Fibroblast of lung (primary cell): ENCODE measurements at regions not wholly inside any gene's neighbourhood (a gene's known extent, or its start where the extent isn't known, plus 50 kb on each side); places are given as distances from the start of the nearest gene placed in this dataset.
A peak's percentile ranks its signal among the peaks of the same experiment; 100 is the strongest.

Source experiments
- DNase-seq, 2 donors: peaks; one replicate each; pipeline versions ENCODE4 v3.0.0 to v3.0.0-alpha.2; 2010; ENCODE audit warnings: low read depth in 2 of 2
- H2AFZ ChIP-seq: 2 replicates; pipeline ENCODE4 v1.5.1; 2012; ENCODE audit warnings: low read length, control low read depth, inconsistent platforms
- H3K27ac ChIP-seq: 2 replicates; pipeline ENCODE4 v1.5.1; 2011; ENCODE audit warnings: low read length, control low read depth; ENCODE audit not compliant: insufficient read depth
- H3K27me3 ChIP-seq: 2 replicates; pipeline ENCODE4 v1.5.1; 2011; ENCODE audit warnings: mild to moderate bottlenecking, low read length; ENCODE audit not compliant: control insufficient read depth, insufficient read depth
- H3K36me3 ChIP-seq: 2 replicates; pipeline ENCODE4 v1.5.1; 2011; ENCODE audit warnings: low read length; ENCODE audit not compliant: control insufficient read depth, insufficient read depth
- H3K4me1 ChIP-seq: 2 replicates; pipeline ENCODE4 v1.5.1; 2011; ENCODE audit warnings: low read length; ENCODE audit not compliant: control insufficient read depth, insufficient read depth; ENCODE audit errors: extremely low read depth
- H3K4me2 ChIP-seq: 2 replicates; pipeline ENCODE4 v1.5.1; 2011; ENCODE audit warnings: low read length, control low read depth; ENCODE audit not compliant: insufficient read depth; ENCODE audit errors: extremely low read depth
- H3K4me3 ChIP-seq, 4 experiments: fragments of 200-600 bp in 1 of 4; sonication (generic) in 1 of 4; replicated peaks in 1 of 4; 2 replicates each; pipeline ENCODE4 v1.5.1; 2011 to 2016; ENCODE audit warnings: low read length in 4 of 4, low read depth in 3 of 4, mild to moderate bottlenecking in 3 of 4, control low read depth in 2 of 4, inconsistent platforms in 1 of 4, mixed read lengths in 1 of 4; ENCODE audit not compliant: insufficient read depth in 1 of 4; ENCODE audit errors: control extremely low read depth in 1 of 4
- H3K79me2 ChIP-seq: 2 replicates; pipeline ENCODE4 v1.5.1; 2012; ENCODE audit warnings: mild to moderate bottlenecking, low read length, inconsistent platforms; ENCODE audit not compliant: control insufficient read depth, insufficient read depth
- H3K9ac ChIP-seq: 2 replicates; pipeline ENCODE4 v1.5.1; 2011; ENCODE audit warnings: mild to moderate bottlenecking, low read length, control low read depth; ENCODE audit not compliant: insufficient read depth
- H3K9me3 ChIP-seq: 2 replicates; pipeline ENCODE4 v1.5.1; 2012; ENCODE audit warnings: low read depth, low read length; ENCODE audit not compliant: control insufficient read depth, insufficient read depth
- H4K20me1 ChIP-seq: 2 replicates; pipeline ENCODE4 v1.5.1; 2011; ENCODE audit warnings: low read length; ENCODE audit not compliant: control insufficient read depth, insufficient read depth; ENCODE audit errors: extremely low read depth
- EZH2 ChIP-seq: IDR thresholded peaks from 2 replicates; pipeline ENCODE4 v1.5.1; 2012; ENCODE audit warnings: low read length, control low read depth, mild to moderate bottlenecking; ENCODE audit errors: missing control alignments
- TF ChIP-seq, protein P1 (sequence below), 2 donors: IDR thresholded peaks in 1 of 2; conservative IDR thresholded peaks in 1 of 2; 1 replicate in 1 of 2; 2 replicates in 1 of 2; pipeline ENCODE4 v1.5.1; 2011 to 2012; ENCODE audit warnings: low read length in 2 of 2, control low read depth in 1 of 2, inconsistent platforms in 1 of 2, low read depth in 1 of 2, mild to moderate bottlenecking in 1 of 2

DNA sequence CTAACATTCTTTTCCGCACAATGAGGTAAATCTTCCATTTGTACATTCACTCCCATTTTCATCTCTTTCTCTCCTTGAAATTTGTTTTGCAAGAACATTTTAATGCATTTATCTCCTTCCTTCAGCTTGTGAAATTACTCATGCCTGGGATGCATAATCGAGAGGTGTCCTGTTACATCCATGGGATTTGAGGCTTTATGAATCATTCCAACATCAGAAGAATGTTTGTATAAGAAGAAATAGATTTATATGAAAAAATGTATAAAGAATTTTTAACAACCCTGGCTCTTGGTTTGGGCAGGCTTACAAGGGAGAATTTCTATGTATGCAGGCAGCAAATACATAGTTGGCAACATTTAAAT is 93.2 kb upstream of the MBNL1 start:
- DNase-seq = peak; percentile 94 to 96
- H4K20me1 ChIP-seq = no peaks in the 10 kb centered on the region
- no peaks in the 10 kb centered on the region for H3K27me3 ChIP-seq
- H2AFZ ChIP-seq = no peak overlapping the region
- H3K36me3 ChIP-seq = no peaks in the 10 kb centered on the region
- no peaks in the 10 kb centered on the region for H3K9me3 ChIP-seq
- TF ChIP-seq, protein P1, sequence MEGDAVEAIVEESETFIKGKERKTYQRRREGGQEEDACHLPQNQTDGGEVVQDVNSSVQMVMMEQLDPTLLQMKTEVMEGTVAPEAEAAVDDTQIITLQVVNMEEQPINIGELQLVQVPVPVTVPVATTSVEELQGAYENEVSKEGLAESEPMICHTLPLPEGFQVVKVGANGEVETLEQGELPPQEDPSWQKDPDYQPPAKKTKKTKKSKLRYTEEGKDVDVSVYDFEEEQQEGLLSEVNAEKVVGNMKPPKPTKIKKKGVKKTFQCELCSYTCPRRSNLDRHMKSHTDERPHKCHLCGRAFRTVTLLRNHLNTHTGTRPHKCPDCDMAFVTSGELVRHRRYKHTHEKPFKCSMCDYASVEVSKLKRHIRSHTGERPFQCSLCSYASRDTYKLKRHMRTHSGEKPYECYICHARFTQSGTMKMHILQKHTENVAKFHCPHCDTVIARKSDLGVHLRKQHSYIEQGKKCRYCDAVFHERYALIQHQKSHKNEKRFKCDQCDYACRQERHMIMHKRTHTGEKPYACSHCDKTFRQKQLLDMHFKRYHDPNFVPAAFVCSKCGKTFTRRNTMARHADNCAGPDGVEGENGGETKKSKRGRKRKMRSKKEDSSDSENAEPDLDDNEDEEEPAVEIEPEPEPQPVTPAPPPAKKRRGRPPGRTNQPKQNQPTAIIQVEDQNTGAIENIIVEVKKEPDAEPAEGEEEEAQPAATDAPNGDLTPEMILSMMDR (conservative IDR thresholded peaks at IDR 0.05 in 1 of 2, IDR thresholded peaks at IDR 0.05 in 1 of 2; ENCODE audit: low read depth in 1 of 2, low read length in 2 of 2) = no peak
- H3K9ac ChIP-seq = no peak overlapping the region
- peak overlapping the region; percentile 61 for H3K4me2 ChIP-seq
- H3K79me2 ChIP-seq = no peaks in the 10 kb centered on the region
- peaks cover 9% of the 10 kb centered on the region for H3K4me1 ChIP-seq
- H3K4me3 ChIP-seq = no peak overlapping the region
- no peak overlapping the region for H3K27ac ChIP-seq

DNA sequence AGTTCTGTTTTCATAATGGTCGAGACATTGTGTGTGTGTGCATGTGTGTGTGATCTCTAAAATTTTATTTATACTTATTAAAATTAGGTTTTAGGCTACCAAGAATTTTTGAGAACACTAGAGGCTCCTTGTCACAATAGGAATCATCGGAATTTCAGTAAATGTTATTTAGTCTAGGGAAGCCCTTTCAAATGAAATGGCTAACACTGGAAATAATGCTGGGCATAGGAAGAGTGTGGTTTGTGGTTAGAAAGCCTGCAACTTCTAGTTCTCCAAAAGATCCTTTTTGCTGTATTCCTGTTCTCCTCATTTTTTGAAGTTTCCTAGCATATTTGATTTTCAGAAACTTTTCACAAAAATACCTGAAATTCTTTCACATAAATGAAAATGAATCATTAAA is 92.5 kb upstream of the MBNL1 start:
- no peak overlapping the region for H3K4me2 ChIP-seq
- H3K9me3 ChIP-seq = no peaks in the 10 kb centered on the region
- no peak overlapping the region for H3K27ac ChIP-seq
- TF ChIP-seq, protein P1 (conservative IDR thresholded peaks at IDR 0.05 in 1 of 2, IDR thresholded peaks at IDR 0.05 in 1 of 2; ENCODE audit: low read depth in 1 of 2, low read length in 2 of 2) = no peak
- no peak for TF ChIP-seq EZH2
- peak in 1 of 2 donors; percentile 88 for DNase-seq
- no peak overlapping the region for H3K9ac ChIP-seq
- no peaks in the 10 kb centered on the region for H3K79me2 ChIP-seq
- H3K36me3 ChIP-seq = no peaks in the 10 kb centered on the region
- no peak overlapping the region for H2AFZ ChIP-seq
- no peaks in the 10 kb centered on the region for H3K27me3 ChIP-seq
- no peaks in the 10 kb centered on the region for H4K20me1 ChIP-seq
- H3K4me3 ChIP-seq = no peak overlapping the region
- peaks cover 9% of the 10 kb centered on the region for H3K4me1 ChIP-seq

DNA sequence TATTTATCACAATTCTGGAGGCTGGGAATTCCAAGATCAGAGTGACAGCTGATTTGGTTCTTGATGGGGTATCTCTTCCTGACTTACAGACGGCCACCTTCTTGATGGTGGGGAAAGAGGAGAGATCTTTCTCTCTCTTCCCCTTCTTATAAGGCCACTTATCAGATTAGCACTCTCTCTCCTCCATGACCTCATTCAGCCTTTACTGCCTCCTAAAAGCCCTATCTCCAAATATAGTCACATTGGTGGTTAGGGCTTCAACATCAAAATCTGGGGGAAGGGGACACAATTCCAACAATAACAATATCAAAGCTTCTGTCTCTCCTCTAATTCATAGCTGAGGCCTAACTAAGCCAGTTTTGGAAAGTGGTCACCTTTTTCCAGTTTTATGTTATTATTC is 91.7 kb upstream of the MBNL1 start:
- Histone ChIP-seq H2AFZ (no peak overlapping the region), H3K9me3 (no peaks in the 10 kb centered on the region), H3K4me2 (no peak overlapping the region), H3K79me2 (no peaks in the 10 kb centered on the region), H4K20me1 (no peaks in the 10 kb centered on the region), H3K36me3 (no peaks in the 10 kb centered on the region), H3K4me3 (no peak overlapping the region), H3K27ac (no peak overlapping the region), H3K9ac (no peak overlapping the region), H3K4me1 (peaks cover 9% of the 10 kb centered on the region), H3K27me3 (no peaks in the 10 kb centered on the region)
- TF ChIP-seq EZH2 = no peak
- TF ChIP-seq, protein P1 (conservative IDR thresholded peaks at IDR 0.05 in 1 of 2, IDR thresholded peaks at IDR 0.05 in 1 of 2; ENCODE audit: low read depth in 1 of 2, low read length in 2 of 2) = no peak
- DNase-seq = peak in 1 of 2 donors; percentile 49
